Activated CD4-positive, CD25-positive, alpha-beta regulatory T cell treated with anti-CD3 and anti-CD28 coated beads, Interleukin-2, amount 50 U/mL, for 24 hours (primary cell): ENCODE measurements at regions not wholly inside any gene's neighbourhood (a gene's known extent, or its start where the extent isn't known, plus 50 kb on each side); places are given as distances from the start of the nearest gene placed in this dataset.

Experiments used
- ATAC-seq, 2 donors: fragments of 150-1000 bp; cut with Tn5 transposase; one replicate each; pipeline ENCODE4 v1.10.0; 2021; ENCODE audit warnings: mild to moderate bottlenecking in 1 of 2, moderate library complexity in 1 of 2

- ATAC-seq: no peak
Observed at GRCh38 chrX:121102101-121102500, 54.7 kb downstream of the GLUD2 start.

- ATAC-seq: no peak
Observed at GRCh38 chrX:121103381-121103780, 56.0 kb downstream of the GLUD2 start.

DNA sequence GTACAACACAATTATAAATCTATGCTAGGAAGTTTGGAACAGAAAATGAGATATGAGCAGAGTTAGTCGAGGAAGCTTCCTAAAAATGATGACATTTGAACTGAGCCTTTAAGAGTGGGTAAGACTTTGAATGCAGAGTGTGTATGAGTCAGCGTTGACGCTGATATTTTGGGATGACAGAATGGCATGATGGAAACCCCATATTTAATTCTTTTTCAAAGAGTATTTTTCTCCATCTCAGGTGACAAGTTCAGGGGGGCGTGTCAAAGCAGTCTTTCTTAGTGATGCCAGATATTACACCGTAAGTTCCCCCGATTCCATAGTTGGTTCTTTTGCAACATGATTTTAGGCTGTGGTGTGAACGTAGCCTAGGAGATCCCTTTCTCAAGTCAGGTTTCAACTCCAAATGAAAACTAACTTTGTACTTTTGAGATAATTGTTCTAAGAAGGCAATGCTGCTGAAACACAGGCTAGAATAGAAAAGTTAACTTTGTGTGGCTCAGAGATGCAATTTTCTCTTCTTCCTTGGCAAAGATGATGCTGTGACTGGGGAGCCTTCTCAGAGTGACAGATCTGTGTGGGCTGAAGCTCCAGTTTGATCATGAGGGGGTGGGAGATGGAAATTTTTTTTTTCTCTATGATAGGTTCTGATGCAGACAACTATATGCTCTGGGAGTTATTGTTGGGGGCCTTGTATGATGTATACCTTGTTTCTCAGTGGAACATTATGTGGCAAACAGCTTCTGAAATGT, 59.2 kb downstream of the GLUD2 start:
- no peak for ATAC-seq

GRCh38 chrX:121109986-121110385, 62.6 kb downstream of the GLUD2 start:
- no peak for ATAC-seq

- no peak for ATAC-seq
Observed at GRCh38 chrX:121110536-121110935, 63.1 kb downstream of the GLUD2 start.

GRCh38 chrX:121114691-121115090, 67.3 kb downstream of the GLUD2 start:
- ATAC-seq: no peak

DNA sequence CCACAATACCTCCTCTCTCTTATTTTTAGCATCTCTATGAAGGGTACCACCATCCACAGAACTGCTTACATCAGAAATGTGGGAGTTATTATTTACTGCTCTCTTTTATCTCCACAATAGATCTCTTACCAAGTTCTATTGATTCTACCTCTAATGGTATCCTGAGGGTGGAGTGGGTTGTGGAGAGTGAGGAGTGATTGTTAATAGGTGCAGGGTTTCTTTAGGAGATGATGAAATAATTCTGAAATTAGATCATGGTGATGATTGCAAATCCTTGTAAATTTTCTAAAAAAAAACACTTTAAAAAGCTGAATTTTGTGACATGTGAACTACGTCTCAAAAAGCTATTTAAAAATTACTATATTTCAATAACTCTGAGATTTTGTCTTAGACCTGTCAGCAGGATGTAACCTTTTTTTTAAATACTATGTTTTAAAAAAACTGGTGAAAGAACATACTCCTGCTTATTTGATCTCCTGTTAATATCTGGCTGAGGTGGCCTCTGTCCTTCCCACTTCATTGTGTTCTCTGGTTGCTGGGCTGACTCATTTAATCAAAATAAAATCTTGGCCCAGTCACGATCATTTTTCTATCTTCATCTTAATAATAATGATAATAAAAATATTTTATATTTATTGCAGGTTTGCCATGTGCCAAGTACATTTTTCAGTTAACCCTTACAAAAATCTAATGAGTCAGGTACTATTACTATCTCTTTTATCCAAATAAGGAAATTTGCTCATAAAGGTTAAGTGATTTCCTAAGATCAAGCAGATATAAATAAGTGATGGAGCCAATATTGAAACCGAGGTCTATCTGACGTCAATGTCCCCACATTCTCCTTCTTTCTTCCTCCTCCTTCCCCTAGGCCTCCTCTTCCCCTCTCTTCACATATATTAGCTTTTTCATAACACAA, 73.5 kb downstream of the GLUD2 start:
- no peak for ATAC-seq

- ATAC-seq: no peak
Observed at GRCh38 chrX:121122332-121122731, 74.9 kb downstream of the GLUD2 start.

GRCh38 chrX:121128925-121129877, 81.8 kb downstream of the GLUD2 start:
- ATAC-seq: no peak

DNA sequence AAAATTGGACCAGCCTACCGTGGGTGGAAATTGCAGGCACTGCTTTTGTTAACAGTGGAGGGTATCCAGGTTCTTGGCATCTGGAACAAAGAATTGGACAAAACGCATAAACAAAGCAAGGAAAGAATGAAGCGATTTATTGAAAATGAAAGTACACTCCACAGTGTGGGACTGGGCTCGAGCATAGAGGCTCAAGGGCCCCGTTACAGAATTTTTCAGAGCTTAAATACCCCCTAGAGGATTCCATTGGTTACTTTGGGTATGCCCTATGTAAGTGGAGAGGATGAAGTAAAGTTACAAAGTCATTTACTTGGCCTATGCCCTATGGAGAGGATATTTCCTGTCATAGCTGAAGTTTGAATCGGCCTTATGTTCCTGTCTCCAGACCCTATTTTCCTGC, 85.3 kb downstream of the GLUD2 start:
- no peak for ATAC-seq

DNA sequence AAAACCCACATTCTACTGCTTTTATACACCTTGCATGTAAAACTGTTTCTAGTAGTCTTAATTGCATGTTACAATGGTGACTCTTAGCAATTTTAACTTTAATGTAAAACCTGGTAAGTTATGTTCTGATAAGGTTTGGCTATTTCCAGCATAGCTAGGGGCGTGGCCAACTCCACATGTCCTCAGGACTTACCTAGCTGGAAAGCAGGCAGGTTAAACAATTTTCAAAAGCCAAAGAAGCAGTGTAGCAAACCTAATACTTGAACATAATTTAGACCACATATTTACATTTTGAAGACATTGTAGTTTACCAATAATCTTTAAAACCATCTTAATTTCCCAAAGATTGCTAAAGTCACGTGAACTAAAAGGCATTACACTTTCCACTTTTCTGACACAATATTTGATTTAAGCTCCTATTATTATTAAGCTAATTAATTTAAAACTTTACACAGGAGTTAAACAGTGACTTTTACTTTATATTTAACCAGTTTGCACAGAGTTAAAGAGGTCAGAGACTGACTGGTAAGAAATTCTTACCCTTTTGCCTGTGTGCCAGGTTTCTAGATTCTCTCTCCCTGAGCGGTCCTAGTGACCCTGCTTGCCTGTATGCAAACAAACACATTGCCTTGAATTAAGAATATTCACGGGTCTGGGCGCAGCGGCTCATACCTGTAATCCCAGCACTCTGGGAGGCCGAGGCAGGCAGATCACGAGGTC, 88.2 kb downstream of the GLUD2 start:
- ATAC-seq: no peak

DNA sequence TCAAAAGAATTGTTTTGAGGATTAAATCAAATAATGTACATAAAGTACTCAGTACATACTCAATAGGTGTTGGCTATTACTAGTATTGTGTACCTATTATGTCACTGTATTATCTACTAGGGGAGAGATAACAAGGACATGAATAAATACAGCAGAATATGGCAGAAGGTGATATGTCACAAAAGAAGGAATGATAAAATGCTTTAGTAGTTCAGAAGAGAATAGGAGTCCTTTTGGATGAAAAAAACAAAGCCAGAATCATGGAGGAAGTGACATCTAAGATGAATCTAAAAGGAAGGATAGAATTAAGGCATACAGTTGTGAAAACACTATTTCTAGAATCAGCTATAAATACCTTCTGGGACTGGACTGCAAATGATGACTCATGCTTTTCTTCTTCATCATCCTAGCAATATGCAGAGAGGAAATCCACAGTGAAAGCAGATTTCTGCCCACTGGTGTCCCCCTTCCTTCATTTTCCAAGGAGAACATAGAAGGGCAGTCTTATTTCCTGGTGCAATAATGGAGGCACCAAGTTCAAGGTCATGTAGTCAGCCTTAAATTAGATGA, 98.7 kb downstream of the GLUD2 start:
- no peak for ATAC-seq

DNA sequence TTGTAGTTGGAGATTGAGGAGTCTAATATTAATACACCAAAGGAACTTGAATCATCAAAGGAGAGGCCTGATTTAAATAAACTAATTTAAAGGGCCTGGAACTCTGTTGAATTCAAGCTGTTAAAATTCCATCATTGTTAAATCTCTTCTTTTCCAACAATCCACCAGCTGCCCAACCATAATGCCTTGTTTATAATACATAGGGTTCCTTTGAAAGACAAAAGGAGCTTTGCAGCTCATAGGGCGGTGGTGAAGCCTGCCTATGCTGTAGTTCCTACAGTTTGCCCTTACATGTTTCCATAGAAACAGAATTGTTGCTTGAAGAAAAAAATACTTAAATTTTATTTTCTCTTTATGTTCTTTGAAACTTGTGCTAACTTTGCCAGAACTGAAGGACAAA, 102.8 kb downstream of the GLUD2 start:
- ATAC-seq: no peak

DNA sequence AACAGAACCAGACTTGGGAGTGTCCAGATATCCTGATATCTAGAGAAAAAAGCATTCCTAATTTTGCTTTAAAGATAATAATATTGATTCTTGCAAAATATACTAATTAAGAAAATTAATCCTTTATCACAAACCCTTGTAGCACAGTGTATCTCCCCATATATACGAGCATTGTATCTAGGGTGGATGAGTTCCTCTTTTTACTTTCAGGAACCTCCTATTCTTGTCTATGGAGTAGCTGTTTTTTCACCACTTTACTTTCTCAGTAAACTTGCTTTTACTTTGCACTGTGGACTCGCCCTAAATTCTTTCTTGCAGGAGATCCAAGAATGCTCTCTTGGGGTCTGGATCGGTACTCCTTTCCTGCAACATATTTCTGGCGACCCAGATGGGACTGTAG, 103.9 kb downstream of the GLUD2 start:
- ATAC-seq: no peak

DNA sequence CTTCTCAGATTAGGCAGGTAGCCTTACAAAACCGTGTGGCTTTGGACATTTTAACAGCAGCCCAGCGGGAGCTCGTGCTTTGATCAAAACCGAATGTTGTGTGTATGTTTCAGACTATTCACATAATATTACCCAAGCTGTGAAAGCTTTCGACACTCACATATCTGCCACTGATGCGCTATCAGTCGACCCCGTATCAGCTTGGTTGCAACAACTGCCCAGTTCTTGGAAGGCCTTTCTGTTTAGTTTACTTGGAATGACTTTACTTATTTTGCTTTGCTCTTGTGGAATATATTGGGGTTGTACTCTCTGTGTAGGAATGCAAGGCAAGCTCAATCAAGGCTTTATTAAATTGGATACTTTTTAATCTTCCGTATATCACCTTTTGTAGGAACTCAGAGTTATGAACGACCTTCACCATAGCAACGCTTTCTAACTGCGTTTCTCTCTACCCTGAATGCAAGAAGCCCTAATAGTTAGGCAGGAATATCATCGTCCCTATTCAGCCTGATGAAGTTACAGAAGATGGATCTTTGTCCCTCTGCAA, 107.5 kb downstream of the GLUD2 start:
- no peak for ATAC-seq

DNA sequence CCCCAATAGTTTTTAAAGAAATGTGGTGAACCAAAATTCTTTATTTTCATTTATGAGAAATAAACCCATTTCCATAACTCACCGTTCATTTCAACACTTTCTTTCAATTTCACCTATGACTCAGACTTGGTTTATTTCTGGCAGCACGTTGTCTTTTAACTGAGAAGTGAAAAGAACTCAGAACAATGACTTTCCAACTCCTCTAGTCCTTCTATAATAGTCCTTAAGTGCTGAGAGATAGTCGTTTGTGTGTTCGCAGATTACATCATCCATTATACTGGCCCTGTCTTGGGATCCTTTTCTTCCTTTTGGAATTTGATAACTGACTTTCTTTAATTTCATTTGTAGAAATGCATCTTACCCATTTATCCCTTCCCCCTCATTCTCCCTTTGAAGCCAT, 113.6 kb downstream of the GLUD2 start:
- no peak for ATAC-seq

DNA sequence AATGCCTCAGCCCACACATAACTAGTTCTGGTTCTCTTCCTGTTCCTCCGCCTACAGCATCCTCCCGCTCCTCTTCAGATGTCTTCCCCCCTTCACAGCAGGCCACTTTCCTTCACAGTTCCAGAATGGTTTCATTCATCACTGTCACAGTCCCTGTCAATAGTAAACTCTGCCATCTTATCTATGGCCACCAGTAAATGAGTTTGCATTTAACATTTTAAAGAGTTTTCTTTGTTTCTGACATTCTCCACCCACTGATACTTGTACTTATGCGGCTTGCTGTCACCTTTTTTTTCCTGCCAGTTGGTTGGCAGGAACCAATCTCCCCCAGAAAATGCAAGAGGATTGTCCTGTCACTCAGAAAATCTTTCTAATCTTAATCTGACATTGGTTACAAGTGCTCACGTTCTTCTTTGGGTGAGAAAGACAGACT, 114.1 kb downstream of the GLUD2 start:
- no peak for ATAC-seq

GRCh38 chrX:121163443-121163842, 116.0 kb downstream of the GLUD2 start:
- ATAC-seq: no peak

DNA sequence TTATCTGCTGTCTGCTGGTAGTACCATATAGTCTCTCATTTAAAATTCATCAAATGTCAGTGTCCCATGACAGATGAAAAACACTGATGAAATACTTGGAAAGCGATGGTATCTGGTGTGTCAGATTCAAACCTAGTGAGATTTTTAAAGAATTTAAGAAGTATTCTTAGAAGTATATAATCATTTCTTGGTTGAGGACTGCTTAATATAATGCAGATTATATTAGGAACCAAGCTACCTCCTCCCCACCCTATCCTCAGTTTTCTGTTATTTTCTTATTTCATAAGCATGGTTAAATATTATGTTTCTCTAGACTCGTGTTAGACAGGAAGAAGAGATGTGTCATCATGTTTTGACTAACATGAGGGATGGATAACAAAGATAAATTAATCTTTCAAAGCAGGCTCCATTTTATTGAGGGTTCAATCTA, 118.5 kb downstream of the GLUD2 start:
- ATAC-seq: no peak

DNA sequence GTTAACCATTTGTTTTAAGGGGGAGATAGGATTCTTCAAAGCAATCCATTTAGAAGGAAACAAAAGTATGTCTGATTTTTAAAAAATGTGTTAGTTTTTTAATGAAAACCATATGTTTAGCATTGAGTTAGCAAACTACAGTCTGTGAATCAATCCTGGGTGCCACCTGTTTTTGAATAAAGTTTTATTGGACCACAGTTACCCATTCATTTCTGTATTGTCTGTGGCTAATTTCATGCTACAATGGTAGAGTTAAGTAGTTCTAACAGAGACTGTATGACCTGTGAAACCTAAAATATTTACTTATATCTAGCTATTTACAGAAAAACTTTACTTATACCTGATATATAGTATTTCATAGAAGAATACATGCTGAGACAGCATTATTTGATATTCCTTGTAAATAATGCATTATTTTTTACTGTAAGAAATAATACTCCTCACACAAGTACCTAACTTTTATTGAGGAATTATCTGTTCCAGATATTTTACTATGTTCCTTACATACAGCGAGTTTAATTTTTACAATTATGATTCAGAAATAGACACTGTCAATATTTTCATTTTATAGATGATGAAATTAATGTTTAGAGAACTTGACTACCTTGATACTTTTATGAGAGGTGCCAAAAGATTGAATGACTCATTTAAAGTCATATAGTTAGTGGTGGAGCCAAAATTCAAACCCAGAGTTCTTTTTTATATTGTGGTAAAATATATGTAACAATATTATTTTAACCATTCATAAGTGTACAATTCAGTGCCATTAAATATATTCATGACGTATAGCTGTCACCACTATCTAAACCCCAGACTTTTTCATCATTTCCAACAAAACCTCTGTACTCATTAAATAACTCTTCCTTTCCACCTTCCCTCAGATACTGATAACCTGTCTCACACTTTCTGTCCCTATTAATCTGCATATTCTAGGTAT, 122.0 kb downstream of the GLUD2 start:
- no peak for ATAC-seq
